A673 (cell line): ENCODE measurements at regions not wholly inside any gene's neighbourhood (a gene's known extent, or its start where the extent isn't known, plus 50 kb on each side); places are given as distances from the start of the nearest gene placed in this dataset.

ENCODE experiments used
- EZH2 ChIP-seq: fragments of 200-600 bp; sonication (generic); IDR thresholded peaks from 2 replicates; pipeline ENCODE4 v1.6.1; 2017; ENCODE audit warnings: borderline replicate concordance, low read depth, mild to moderate bottlenecking, mixed read lengths, antibody characterized with exemption, low read length; ENCODE audit not compliant: poor library complexity, severe bottlenecking
- TF ChIP-seq, protein P1 (sequence below): fragments of 300-800, 200-600 bp; sonication (generic); conservative IDR thresholded peaks from 2 replicates; pipeline ENCODE4 v1.5.1; 2017; ENCODE audit warnings: low read depth, mild to moderate bottlenecking, antibody characterized with exemption, low read length, moderate library complexity, mixed read lengths

- TF ChIP-seq, protein P1, sequence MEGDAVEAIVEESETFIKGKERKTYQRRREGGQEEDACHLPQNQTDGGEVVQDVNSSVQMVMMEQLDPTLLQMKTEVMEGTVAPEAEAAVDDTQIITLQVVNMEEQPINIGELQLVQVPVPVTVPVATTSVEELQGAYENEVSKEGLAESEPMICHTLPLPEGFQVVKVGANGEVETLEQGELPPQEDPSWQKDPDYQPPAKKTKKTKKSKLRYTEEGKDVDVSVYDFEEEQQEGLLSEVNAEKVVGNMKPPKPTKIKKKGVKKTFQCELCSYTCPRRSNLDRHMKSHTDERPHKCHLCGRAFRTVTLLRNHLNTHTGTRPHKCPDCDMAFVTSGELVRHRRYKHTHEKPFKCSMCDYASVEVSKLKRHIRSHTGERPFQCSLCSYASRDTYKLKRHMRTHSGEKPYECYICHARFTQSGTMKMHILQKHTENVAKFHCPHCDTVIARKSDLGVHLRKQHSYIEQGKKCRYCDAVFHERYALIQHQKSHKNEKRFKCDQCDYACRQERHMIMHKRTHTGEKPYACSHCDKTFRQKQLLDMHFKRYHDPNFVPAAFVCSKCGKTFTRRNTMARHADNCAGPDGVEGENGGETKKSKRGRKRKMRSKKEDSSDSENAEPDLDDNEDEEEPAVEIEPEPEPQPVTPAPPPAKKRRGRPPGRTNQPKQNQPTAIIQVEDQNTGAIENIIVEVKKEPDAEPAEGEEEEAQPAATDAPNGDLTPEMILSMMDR, result no peak
- no peak for TF ChIP-seq EZH2
Measured at GRCh38 chr1:76769911-76770310, 97.4 kb upstream of the ST6GALNAC5 start.
